HepG2 (cell line): ENCODE measurements at regions not wholly inside any gene's neighbourhood (a gene's known extent, or its start where the extent isn't known, plus 50 kb on each side); places are given as distances from the start of the nearest gene placed in this dataset.
A peak's percentile ranks its signal among the peaks of the same experiment; 100 is the strongest.

Experiments
- ASH2L ChIP-seq: fragments of 300-600, 200-600 bp; sonication (generic); IDR thresholded peaks from 2 replicates; pipeline ENCODE4 v1.7.0; 2017; ENCODE audit warnings: low read depth, mild to moderate bottlenecking, moderate library complexity, mixed read lengths, low read length; ENCODE audit not compliant: insufficient read length
- BHLHE40 ChIP-seq: IDR thresholded peaks from 2 replicates; pipeline ENCODE4 v1.6.1; 2011; ENCODE audit warnings: low read length, improper control_type of control experiment
- CEBPB ChIP-seq: IDR thresholded peaks from 2 replicates; pipeline ENCODE4 v1.6.1; 2011; ENCODE audit warnings: low read depth, low read length, improper control_type of control experiment, borderline replicate concordance
- CENPX ChIP-seq: sonication (generic); formaldehyde crosslinking; IDR thresholded peaks from 2 replicates; pipeline ENCODE4 v1.9.0; 2021; ENCODE audit warnings: mild to moderate bottlenecking, missing genetic modification reagents, moderate library complexity
- ELK4 ChIP-seq: sonication (generic); formaldehyde crosslinking; IDR thresholded peaks from 2 replicates; pipeline ENCODE4 v1.9.0; 2021; ENCODE audit warnings: missing genetic modification reagents, borderline replicate concordance
- MTA1 ChIP-seq: sonication (generic); formaldehyde crosslinking; IDR thresholded peaks from 2 replicates; pipeline ENCODE4 v1.4.0; 2020; ENCODE audit warnings: missing genetic modification reagents, mild to moderate bottlenecking, borderline replicate concordance
- MTA3 ChIP-seq: sonication (generic); formaldehyde crosslinking; IDR thresholded peaks from 2 replicates; pipeline ENCODE4 v1.4.0; 2020; ENCODE audit warnings: missing genetic modification reagents
- NCOA1 ChIP-seq: sonication (generic); formaldehyde crosslinking; IDR thresholded peaks from 2 replicates; pipeline ENCODE4 v1.9.0; 2021; ENCODE audit warnings: missing genetic modification reagents
- NFKBIZ ChIP-seq: IDR thresholded peaks from 2 replicates; pipeline ENCODE4 v1.6.1; 2018; ENCODE audit warnings: missing genetic modification reagents, missing compliant biosample characterization
- PCBP1 ChIP-seq: fragments of 200-400 bp; formaldehyde crosslinking; IDR thresholded peaks from 2 replicates; pipeline ENCODE4 v1.6.1; 2017; ENCODE audit warnings: mild to moderate bottlenecking, low read depth, low read length, borderline replicate concordance
- PITX1 ChIP-seq: sonication (generic); formaldehyde crosslinking; IDR thresholded peaks from 2 replicates; pipeline ENCODE4 v1.5.1; 2020; ENCODE audit warnings: mild to moderate bottlenecking, missing genetic modification reagents
- PLRG1 ChIP-seq: fragments of 450-650 bp; conservative IDR thresholded peaks from 2 replicates; pipeline ENCODE4 v1.6.1; 2016
- SNAI1 ChIP-seq: sonication (generic); formaldehyde crosslinking; IDR thresholded peaks from 2 replicates; pipeline ENCODE4 v1.5.0; 2020; ENCODE audit warnings: mild to moderate bottlenecking, missing genetic modification reagents, borderline replicate concordance
- STAG1 ChIP-seq: sonication (generic); formaldehyde crosslinking; IDR thresholded peaks from 2 replicates; pipeline ENCODE4 v1.4.0; 2020; ENCODE audit warnings: missing genetic modification reagents
- SYNCRIP ChIP-seq: fragments of 200-400 bp; formaldehyde crosslinking; IDR thresholded peaks from 2 replicates; pipeline ENCODE4 v1.6.1; 2018; ENCODE audit warnings: mild to moderate bottlenecking, low read depth, low read length; ENCODE audit not compliant: insufficient read depth
- TARDBP ChIP-seq: sonication (generic); formaldehyde crosslinking; IDR thresholded peaks from 2 replicates; pipeline ENCODE4 v1.8.0; 2022; ENCODE audit warnings: mild to moderate bottlenecking, missing genetic modification reagents
- THAP7 ChIP-seq: sonication (generic); formaldehyde crosslinking; IDR thresholded peaks from 2 replicates; pipeline ENCODE4 v1.8.1; 2023; ENCODE audit warnings: mild to moderate bottlenecking, missing genetic modification reagents
- ZBTB44 ChIP-seq: sonication (generic); formaldehyde crosslinking; IDR thresholded peaks from 2 replicates; pipeline ENCODE4 v1.4.0; 2020; ENCODE audit warnings: missing genetic modification reagents
- ZMAT3 ChIP-seq: sonication (generic); formaldehyde crosslinking; conservative IDR thresholded peaks from 2 replicates; pipeline ENCODE4 v1.7.0; 2021; ENCODE audit warnings: missing genetic modification reagents
- ZNF281 ChIP-seq: sonication (generic); formaldehyde crosslinking; IDR thresholded peaks from 2 replicates; pipeline ENCODE4 v1.4.0; 2020; ENCODE audit warnings: missing genetic modification reagents, borderline replicate concordance
- ZNF761 ChIP-seq: sonication (generic); formaldehyde crosslinking; conservative IDR thresholded peaks from 2 replicates; pipeline ENCODE4 v1.4.0; 2020; ENCODE audit warnings: mild to moderate bottlenecking, missing genetic modification reagents
- ZNF770 ChIP-seq: sonication (generic); formaldehyde crosslinking; IDR thresholded peaks from 2 replicates; pipeline ENCODE4 v1.5.0; 2020; ENCODE audit warnings: mild to moderate bottlenecking, missing genetic modification reagents
- ZSCAN9 ChIP-seq: IDR thresholded peaks from 2 replicates; pipeline ENCODE4 v1.6.1; 2016; ENCODE audit warnings: borderline replicate concordance

GRCh38 chr7:138257459-138258196, 181.4 kb downstream of the AKR1D1 start (continued):
- TF ChIP-seq SYNCRIP (no peak), ZNF761 (CRISPR knock-in tag) (no peak), NCOA1 (CRISPR knock-in tag) (no peak), STAG1 (CRISPR knock-in tag) (no peak; the same call in none of the 2 replicates), ELK4 (CRISPR knock-in tag) (no peak), PLRG1 (no peak), PITX1 (CRISPR knock-in tag) (peak; percentile 83), ZNF281 (CRISPR knock-in tag) (no peak), CENPX (CRISPR knock-in tag) (no peak), MTA1 (no peak; the same call in 1 of the 2 replicates), ZNF770 (CRISPR knock-in tag) (peak; percentile 58), ZBTB44 (CRISPR knock-in tag) (no peak), MTA3 (CRISPR knock-in tag) (no peak), SNAI1 (CRISPR knock-in tag) (no peak), PCBP1 (no peak), THAP7 (CRISPR knock-in tag) (no peak), ZSCAN9 (CRISPR knock-in tag) (peak; percentile 33; the same call in 1 of the 2 replicates), CEBPB (peak; percentile 95), ASH2L (no peak), TARDBP (peak; percentile 69), ZMAT3 (CRISPR knock-in tag) (no peak), NFKBIZ (CRISPR knock-in tag) (no peak), BHLHE40 (peak; percentile 50; the same call in 1 of the 2 replicates)
